Medulla oblongata (tissue), 1 donor: ENCODE measurements at regions not wholly inside any gene's neighbourhood (a gene's known extent, or its start where the extent isn't known, plus 50 kb on each side); places are given as distances from the start of the nearest gene placed in this dataset.

Experiments
- DNase-seq: peaks from one replicate; pipeline ENCODE4 v3.0.0-alpha.2; 2015; ENCODE audit errors: extremely low spot score

GRCh38 chr6:40798069-40798770, 211.1 kb upstream of the LRFN2 start:
- DNase-seq, result no peak

DNA sequence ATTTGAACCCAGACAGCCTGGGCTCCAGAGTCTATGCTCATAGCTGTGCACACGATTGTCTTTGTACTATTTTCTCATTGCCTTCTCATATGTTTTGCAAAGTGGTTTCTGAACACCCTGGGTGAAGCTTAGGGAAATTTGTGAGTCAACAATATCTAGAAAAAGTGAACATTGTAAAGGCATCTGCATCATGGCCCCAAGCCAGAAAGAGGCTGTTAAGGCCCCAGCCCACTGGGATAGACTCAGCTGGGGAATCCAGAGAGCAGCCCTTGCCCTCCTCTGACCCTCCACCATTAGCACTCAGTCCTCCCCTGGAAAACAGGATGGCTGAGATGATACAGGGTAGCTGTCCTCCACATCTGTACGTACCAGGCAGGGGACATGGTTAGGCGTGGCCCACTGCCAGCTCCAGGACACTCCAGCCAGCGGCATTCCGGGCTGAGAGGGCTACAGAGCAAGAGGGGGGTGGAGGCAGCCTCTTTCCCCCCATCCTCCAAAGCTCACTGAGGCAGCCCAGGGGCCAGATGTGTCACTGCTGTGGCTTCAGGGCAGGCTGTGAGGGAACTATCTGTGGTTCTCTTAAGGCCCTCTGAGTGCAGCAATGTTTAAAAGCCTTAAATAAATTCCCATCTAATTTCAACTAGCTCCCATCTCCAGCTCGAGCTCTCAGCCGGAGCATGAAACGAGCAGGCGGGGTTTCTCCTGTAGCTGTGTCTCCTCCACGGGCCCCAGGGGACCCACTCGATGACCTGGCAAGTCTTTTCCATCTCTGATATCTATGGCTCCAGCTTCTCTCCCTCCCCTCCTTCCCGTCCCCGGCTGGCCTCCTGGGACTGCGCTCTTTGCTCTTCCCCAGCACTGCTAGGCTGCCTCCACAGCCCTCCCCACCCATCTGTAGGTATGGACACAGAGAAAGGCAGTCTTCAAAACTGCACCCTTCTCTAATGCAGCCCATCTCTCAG, 209.4 kb upstream of the LRFN2 start:
- DNase-seq, result no peak

DNA sequence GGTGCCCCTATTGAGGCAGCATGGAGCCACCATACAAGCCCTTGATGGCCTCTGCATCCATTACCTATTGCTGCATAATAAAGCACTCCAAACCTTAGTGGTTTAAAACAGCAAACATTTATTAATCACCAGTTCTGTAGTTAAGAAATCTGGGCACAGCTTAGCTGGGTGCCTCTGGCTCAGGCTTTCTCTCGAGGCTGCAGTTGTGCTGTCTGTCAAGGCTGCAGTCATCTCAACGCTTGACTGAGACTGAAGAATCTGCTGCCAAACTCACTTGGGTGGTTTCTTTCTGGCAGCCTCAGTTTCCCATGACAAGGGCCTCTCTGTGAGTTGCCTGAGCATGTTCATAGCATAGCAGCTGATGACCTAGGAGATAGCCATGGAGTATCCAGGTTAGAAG, 207.4 kb upstream of the LRFN2 start:
- DNase-seq, result no peak

DNA sequence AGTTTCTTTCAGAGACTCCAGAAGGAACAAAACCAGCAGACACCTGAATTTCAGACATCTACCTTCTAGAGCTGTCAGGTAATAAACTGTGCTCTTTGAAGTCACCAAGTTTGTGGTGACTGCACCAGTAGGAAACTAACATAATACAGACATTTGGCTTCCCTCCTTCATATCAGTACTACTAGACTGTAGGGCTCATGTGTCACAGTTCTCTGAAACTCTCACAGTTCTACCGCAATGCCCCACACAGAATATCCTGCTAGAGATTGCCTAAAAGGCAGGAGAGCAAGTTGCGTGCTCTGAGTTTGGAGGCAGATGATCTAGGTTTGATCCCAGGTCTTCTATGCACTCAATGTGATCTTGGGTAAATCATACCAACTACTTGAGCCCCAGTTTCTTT, 205.0 kb upstream of the LRFN2 start:
- no peak for DNase-seq

- DNase-seq, result no peak
These were observed 203.8 kb upstream of the LRFN2 start for GRCh38 chr6:40791004-40791403.

DNA sequence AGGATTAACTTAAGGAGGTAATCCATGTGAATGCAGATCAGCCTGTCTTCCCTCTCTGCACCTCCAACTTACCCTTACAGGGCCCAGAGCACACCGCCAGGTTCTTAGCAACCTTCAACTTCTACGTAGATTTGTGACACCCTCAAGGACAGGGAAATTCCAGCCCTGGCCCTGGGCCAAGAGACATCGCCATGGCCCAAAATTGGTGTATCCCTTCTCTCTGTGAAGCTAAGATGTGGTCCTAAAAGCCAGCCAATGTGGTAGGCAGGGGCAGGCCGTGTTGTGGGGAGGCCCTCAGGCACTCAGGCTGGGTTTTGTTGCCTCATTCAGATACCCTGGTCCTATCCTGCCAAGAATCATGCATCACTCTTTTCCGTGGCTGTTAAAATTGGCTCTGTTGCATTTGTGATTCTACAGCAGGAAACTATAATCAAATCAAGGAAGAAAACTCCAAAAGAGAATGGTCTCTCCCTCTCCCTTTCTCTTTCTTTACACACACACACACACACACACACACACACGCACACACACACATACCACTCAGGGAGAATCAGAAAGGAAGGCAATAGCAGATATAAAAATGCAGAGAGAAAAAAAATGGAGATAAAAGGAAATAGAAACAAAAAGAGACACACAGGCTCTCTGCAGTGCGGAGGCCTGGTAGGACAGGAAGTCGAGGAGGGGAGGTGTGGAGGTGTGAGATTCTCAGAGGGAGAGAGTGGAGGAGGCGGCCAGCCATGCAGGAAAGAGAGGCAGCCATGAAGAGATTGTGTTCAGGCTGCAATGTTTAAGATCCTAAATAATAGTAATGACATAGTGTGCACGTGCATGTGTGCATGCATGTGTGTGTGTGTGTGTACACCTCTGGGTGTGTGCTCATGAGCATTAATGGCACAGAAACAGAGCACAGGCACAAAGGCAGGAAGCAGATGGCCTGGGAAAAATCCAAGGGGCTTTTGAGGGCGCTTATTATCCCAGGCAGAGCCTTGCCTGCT, 201.8 kb upstream of the LRFN2 start:
- no peak for DNase-seq

DNA sequence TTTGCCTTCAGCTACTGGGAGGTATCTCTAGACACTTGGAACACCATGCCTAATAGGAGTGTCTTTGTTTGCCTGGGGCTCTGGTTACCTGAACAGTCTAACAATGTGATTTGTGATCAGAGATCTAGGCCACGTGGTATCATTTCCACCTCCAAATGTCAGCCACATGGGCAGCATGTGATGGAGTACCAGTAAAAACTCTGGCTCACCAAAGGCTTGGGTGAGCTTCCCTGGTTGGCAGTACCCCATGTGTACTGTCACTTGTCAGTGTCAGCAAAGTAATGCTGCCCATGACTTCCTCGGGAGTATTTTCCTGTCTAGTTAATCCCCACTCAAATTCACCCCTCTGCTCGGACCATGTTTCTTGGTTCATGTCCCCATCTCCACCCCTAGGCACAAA, 195.2 kb upstream of the LRFN2 start:
- no peak for DNase-seq

DNA sequence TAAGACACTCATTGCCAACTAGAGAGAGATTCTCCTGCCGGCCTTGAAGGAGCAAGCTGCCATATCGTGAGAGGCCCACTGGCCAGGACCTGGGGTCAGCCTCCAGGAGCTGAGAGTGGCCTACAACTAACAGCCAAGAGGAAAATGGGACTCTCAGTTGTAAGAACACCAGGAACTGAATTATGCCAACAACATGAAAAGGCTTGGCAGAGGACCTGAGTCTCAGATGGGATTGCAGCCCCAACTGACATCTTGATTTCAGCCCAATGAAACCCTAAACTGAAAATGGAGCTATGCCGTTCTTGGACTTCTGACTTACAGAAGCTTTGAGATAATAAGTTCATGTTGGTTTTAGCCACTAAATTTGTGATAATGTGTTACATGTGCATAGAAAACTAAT, 193.5 kb upstream of the LRFN2 start:
- no peak for DNase-seq

GRCh38 chr6:40779409-40779808, 192.2 kb upstream of the LRFN2 start:
- DNase-seq, result no peak

- DNase-seq, result no peak
These were observed 191.8 kb upstream of the LRFN2 start for GRCh38 chr6:40778918-40779317.

GRCh38 chr6:40778196-40778595, 191.0 kb upstream of the LRFN2 start:
- no peak for DNase-seq

GRCh38 chr6:40774932-40775331, 187.8 kb upstream of the LRFN2 start:
- no peak for DNase-seq

DNA sequence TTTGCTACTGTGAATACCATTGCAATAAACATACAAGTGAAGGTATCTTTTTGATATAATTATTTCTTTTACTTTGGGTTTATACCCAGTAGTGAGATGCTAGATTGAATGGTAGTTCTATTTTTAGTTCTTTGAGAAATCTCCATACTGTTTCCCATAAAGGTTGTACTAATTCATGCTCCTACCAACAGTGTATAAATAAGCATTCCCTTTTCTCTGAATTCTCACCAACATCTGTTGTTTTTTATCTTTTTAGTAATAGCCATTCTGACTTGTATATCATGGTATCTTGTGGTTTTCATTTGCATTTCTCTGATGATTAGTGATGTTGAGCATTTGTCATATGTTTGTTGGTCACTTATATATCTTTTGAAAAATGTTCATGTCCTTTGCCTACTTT, 183.6 kb upstream of the LRFN2 start:
- no peak for DNase-seq

GRCh38 chr6:40764726-40765125, 177.6 kb upstream of the LRFN2 start:
- no peak for DNase-seq

GRCh38 chr6:40762981-40763380, 175.8 kb upstream of the LRFN2 start:
- DNase-seq, result no peak

DNA sequence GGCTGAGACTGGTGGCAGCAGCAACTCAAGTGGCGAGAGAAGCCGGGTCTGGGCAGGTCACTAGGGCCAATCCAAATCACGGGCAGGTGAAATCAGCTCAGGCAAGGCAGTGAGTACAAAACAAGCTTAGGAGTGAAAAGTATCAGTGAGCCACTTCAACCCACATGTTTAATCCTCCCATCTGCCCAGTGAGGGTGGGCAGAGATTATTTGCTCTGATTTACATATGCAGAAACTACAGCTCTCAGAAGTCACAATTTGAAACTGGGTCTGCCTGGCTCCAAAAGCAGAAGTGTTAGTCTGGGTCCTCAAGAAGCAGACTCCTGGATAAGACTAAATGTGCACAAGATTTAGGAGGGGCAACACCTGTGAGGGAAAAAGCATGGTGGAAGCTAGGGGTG, 173.7 kb upstream of the LRFN2 start:
- DNase-seq, result no peak

- DNase-seq, result no peak
These were observed 172.7 kb upstream of the LRFN2 start for GRCh38 chr6:40759838-40760237.

DNA sequence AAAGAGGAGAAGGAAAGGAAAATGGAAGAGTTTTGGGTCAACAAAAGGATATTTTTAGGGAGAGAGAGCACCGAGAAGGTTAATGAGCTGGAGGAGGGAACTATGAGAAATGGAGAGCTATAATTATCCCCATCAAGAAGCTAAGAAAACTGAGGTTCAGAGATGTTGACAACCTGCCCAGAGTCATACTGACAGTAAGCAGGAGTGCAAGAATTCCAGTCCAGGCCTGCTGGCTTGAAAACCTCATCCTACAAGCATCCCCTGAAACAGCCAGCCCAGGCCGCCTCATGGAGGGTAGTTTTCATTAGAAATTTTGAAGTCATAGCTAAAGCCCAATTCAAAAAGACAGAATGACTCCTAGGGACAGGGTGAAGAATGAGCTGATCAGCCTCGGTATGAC, 172.1 kb upstream of the LRFN2 start:
- no peak for DNase-seq

GRCh38 chr6:40755749-40756452, 168.7 kb upstream of the LRFN2 start:
- no peak for DNase-seq

DNA sequence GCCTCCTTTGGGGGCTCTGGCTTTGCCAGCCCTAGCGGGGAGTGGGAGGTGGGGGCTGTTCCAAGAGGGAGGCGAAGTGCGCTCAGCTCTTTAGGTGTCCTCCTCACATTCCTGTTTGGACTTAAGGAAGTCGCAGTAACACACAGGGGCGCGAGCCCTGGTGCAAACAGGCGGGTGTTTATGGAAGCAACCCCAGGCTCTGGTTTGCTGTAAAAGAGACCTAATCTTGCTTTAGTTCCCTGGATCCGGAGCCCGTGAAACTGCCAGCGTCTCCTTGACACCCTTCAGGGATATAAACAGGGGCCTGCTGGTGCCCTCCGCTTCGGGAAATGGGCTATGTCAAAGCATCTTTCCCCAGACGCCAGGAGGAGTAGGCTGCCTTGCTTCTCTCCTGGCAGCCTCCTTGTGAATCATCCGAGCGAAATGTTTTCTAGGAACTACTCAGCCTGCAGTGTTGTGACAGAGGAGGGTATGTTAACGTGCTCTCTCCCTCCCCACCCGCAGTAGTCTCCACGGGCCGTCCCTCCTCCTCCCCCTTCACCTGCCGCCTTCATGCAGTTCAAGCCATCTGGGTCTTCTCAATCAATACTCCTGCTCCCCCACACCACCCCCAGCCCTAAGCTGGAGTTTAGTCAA, 168.0 kb upstream of the LRFN2 start:
- no peak for DNase-seq
